Activated CD4-positive, CD25-positive, alpha-beta regulatory T cell treated with anti-CD3 and anti-CD28 coated beads, Interleukin-2, amount 50 U/mL, for 72 hours (primary cell): ENCODE measurements at regions not wholly inside any gene's neighbourhood (a gene's known extent, or its start where the extent isn't known, plus 50 kb on each side); places are given as distances from the start of the nearest gene placed in this dataset.

Experiments
- DNase-seq: peaks from one replicate; pipeline ENCODE4 v3.0.0; 2021

GRCh38 chr7:25762511-25763462 lies 389.2 kb upstream of the NFE2L3 start:
- no peak for DNase-seq

GRCh38 chr7:25763463-25763860 lies 388.5 kb upstream of the NFE2L3 start:
- no peak for DNase-seq

GRCh38 chr7:25765110-25765655 lies 386.8 kb upstream of the NFE2L3 start:
- no peak for DNase-seq

GRCh38 chr7:25770235-25770634 lies 381.8 kb upstream of the NFE2L3 start:
- no peak for DNase-seq

- no peak for DNase-seq
Measured at GRCh38 chr7:25770670-25771069, 381.3 kb upstream of the NFE2L3 start.

- no peak for DNase-seq
Measured at GRCh38 chr7:25771491-25771890, 380.5 kb upstream of the NFE2L3 start.

- no peak for DNase-seq
Measured at GRCh38 chr7:25772802-25773201, 379.2 kb upstream of the NFE2L3 start.

GRCh38 chr7:25774675-25775074 lies 377.3 kb upstream of the NFE2L3 start:
- no peak for DNase-seq

- no peak for DNase-seq
Measured at GRCh38 chr7:25775570-25775969, 376.4 kb upstream of the NFE2L3 start.

- DNase-seq: no peak
Measured at GRCh38 chr7:25775999-25776743, 375.8 kb upstream of the NFE2L3 start.

GRCh38 chr7:25776744-25777123 lies 375.3 kb upstream of the NFE2L3 start:
- DNase-seq: no peak

- DNase-seq: no peak
Measured at GRCh38 chr7:25777969-25778708, 373.9 kb upstream of the NFE2L3 start.

- DNase-seq: no peak
Measured at GRCh38 chr7:25779002-25779546, 372.9 kb upstream of the NFE2L3 start.

- DNase-seq: no peak
Measured at GRCh38 chr7:25780904-25781303, 371.1 kb upstream of the NFE2L3 start.

GRCh38 chr7:25781704-25782103 lies 370.3 kb upstream of the NFE2L3 start:
- no peak for DNase-seq

GRCh38 chr7:25786936-25787335 lies 365.1 kb upstream of the NFE2L3 start:
- DNase-seq: no peak

GRCh38 chr7:25787336-25787735 lies 364.7 kb upstream of the NFE2L3 start:
- DNase-seq: no peak

GRCh38 chr7:25788371-25788770 lies 363.6 kb upstream of the NFE2L3 start:
- no peak for DNase-seq

GRCh38 chr7:25788961-25789620 lies 362.9 kb upstream of the NFE2L3 start:
- no peak for DNase-seq

- no peak for DNase-seq
Measured at GRCh38 chr7:25789701-25790640, 362.0 kb upstream of the NFE2L3 start.

GRCh38 chr7:25790963-25791362 lies 361.0 kb upstream of the NFE2L3 start:
- no peak for DNase-seq
